Suprapubic skin (tissue), 4 donors: ENCODE measurements at regions not wholly inside any gene's neighbourhood (a gene's known extent, or its start where the extent isn't known, plus 50 kb on each side); places are given as distances from the start of the nearest gene placed in this dataset.

ENCODE experiments used
- DNase-seq, 2 donors: peaks; one replicate each; pipeline ENCODE4 v3.0.0-alpha.2; 2019; ENCODE audit warnings: low spot score in 2 of 2
- H3K27ac ChIP-seq: fragments of 200-600 bp; sonication (generic); one replicate; pipeline ENCODE4 v1.5.1; 2019
- H3K27me3 ChIP-seq: fragments of 200-600 bp; sonication (generic); one replicate; pipeline ENCODE4 v1.5.1; 2019
- H3K36me3 ChIP-seq: fragments of 200-600 bp; sonication (generic); one replicate; pipeline ENCODE4 v1.5.1; 2019
- H3K4me1 ChIP-seq: fragments of 200-600 bp; sonication (generic); one replicate; pipeline ENCODE4 v1.5.1; 2019
- H3K4me3 ChIP-seq: fragments of 200-600 bp; sonication (generic); one replicate; pipeline ENCODE4 v1.5.1; 2019; ENCODE audit warnings: mild to moderate bottlenecking
- H3K9me3 ChIP-seq: fragments of 200-600 bp; sonication (generic); one replicate; pipeline ENCODE4 v1.5.1; 2019
- EP300 ChIP-seq: sonication (generic); formaldehyde crosslinking; IDR thresholded peaks from one replicate; pipeline ENCODE4 v1.6.1; 2017; ENCODE audit warnings: antibody characterized with exemption
- POLR2A ChIP-seq, 2 donors: fragments of 450-650 bp; IDR thresholded peaks; one replicate each; pipeline ENCODE4 v1.6.1; 2017; ENCODE audit warnings: antibody characterized with exemption in 2 of 2, mild to moderate bottlenecking in 2 of 2, moderate library complexity in 2 of 2
- POLR2AphosphoS5 ChIP-seq, 3 donors: sonication (generic); formaldehyde crosslinking; IDR thresholded peaks; one replicate each; pipeline ENCODE4 v1.6.1; 2017; ENCODE audit warnings: antibody characterized with exemption in 3 of 3
- WGBS: methylation state at CpG from one replicate; pipeline ENCODE4 v1.1.5; 2018; 5-methylcytosine and 5-hydroxymethylcytosine counted together
- TF ChIP-seq, protein P1 (sequence below), 2 donors: fragments of 200-600 bp in 1 of 2; fragments of 450-650 bp in 1 of 2; sonication (generic) in 1 of 2; IDR thresholded peaks; one replicate each; pipeline ENCODE4 v1.5.1; 2016 to 2019; ENCODE audit warnings: antibody characterized with exemption in 2 of 2, mild to moderate bottlenecking in 1 of 2, moderate library complexity in 1 of 2

DNA sequence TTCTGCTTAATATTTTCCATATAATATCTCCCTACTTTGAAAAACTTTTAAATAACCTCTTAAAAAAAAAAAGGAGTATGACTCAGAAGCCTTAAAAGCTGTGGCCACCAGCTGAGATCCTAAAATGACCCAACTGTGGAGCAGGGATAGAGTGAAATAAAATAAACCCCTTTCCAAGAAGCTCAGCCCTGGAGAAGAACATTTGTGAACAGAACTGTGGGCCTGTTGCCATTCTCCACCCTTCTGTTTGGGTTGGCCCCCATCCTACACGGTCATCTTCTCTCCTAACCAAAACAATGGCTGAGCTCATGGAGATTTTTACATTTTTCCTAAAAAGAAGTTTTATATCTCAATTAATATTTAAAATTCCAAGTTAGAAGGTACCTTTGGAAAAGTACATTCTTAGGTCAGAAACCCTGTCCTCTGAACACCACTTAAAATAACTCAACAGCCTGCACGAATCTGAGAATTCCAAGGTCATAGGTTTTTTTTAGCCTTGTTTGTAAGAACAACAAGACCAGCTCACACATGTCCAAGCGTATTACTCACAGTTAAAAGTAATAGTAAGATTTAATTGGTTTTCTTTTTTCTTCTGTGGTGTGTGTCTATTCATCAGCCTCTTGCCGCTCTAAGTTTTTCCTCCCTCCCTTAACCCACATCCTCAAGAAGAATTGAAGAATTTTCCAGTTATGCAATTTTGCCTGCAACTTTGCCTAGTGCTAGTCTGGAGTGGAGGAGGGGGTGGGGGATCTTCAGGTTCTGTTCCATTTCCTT, 107.7 kb upstream of the ERRFI1 start:
- Histone ChIP-seq H3K27ac (peak overlapping the region; percentile 82), H3K4me3 (no peak overlapping the region), H3K4me1 (peaks cover 35% of the 10 kb centered on the region), H3K36me3 (no peaks in the 10 kb centered on the region), H3K27me3 (no peaks in the 10 kb centered on the region), H3K9me3 (no peaks in the 10 kb centered on the region)
- TF ChIP-seq EP300 (no peak), POLR2AphosphoS5 (IDR thresholded peaks at IDR 0.05) (no peak), POLR2A (IDR thresholded peaks at IDR 0.05) (no peak)
- TF ChIP-seq, protein P1, sequence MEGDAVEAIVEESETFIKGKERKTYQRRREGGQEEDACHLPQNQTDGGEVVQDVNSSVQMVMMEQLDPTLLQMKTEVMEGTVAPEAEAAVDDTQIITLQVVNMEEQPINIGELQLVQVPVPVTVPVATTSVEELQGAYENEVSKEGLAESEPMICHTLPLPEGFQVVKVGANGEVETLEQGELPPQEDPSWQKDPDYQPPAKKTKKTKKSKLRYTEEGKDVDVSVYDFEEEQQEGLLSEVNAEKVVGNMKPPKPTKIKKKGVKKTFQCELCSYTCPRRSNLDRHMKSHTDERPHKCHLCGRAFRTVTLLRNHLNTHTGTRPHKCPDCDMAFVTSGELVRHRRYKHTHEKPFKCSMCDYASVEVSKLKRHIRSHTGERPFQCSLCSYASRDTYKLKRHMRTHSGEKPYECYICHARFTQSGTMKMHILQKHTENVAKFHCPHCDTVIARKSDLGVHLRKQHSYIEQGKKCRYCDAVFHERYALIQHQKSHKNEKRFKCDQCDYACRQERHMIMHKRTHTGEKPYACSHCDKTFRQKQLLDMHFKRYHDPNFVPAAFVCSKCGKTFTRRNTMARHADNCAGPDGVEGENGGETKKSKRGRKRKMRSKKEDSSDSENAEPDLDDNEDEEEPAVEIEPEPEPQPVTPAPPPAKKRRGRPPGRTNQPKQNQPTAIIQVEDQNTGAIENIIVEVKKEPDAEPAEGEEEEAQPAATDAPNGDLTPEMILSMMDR (IDR thresholded peaks at IDR 0.05) = no peak
- 22% methylated on average over 4 of the region's 4 CpGs for WGBS
- DNase-seq = peak; percentile 83 to 86

DNA sequence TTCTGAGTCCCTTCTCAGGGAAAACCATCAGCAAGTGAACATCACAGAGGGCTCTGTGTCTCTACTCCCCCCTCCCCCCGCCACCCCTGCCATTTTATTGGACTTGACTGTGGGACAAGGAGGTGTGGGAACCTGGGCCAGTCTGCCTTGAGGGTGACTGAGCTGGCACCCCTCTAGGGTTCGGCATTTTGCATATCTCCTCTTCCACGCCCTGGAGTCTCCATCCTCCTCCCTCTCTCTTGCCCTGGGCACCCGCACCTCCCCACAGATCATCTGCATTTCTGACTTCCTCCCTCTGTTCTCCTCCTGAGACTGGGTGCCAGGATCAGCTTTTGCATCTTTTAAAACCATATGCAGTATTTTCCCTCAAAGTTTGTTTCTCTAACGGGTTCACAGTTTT, 107.1 kb upstream of the ERRFI1 start:
- Histone ChIP-seq H3K27ac (peak overlapping the region; percentile 82), H3K4me3 (no peak overlapping the region), H3K9me3 (no peaks in the 10 kb centered on the region), H3K4me1 (peaks cover 35% of the 10 kb centered on the region), H3K27me3 (no peaks in the 10 kb centered on the region), H3K36me3 (no peaks in the 10 kb centered on the region)
- no peak for TF ChIP-seq POLR2AphosphoS5 (IDR thresholded peaks at IDR 0.05)
- TF ChIP-seq POLR2A (IDR thresholded peaks at IDR 0.05) = no peak
- no peak for TF ChIP-seq EP300
- TF ChIP-seq, protein P1 (IDR thresholded peaks at IDR 0.05) = no peak
- WGBS = 23% methylated on average over 5 of the region's 5 CpGs
- DNase-seq = no peak

DNA sequence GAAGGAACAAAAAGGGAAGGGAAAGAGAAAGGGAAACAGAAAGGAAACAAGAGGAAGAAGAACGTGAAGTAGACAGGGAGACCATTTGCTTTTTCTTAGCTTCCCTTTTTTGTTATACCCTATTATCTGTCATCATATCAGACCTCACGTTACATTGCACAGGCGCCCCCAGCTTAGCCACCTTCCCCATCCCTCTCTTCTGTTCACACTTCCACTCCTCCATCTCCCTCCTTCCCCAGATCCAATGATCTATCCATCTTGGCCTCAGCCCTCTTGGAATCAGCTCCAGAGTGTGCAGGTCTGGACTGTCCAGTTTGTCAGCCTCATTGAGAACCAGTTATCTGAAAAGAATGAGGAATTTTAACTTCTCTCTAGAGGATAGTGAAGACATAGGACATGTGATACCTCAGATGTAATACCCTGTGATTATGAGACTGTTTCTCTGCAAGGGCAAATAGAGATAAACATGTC, 101.1 kb upstream of the ERRFI1 start:
- 72% methylated on average over 3 of the region's 3 CpGs for WGBS
- H3K36me3 ChIP-seq = no peaks in the 10 kb centered on the region
- no peak for DNase-seq

DNA sequence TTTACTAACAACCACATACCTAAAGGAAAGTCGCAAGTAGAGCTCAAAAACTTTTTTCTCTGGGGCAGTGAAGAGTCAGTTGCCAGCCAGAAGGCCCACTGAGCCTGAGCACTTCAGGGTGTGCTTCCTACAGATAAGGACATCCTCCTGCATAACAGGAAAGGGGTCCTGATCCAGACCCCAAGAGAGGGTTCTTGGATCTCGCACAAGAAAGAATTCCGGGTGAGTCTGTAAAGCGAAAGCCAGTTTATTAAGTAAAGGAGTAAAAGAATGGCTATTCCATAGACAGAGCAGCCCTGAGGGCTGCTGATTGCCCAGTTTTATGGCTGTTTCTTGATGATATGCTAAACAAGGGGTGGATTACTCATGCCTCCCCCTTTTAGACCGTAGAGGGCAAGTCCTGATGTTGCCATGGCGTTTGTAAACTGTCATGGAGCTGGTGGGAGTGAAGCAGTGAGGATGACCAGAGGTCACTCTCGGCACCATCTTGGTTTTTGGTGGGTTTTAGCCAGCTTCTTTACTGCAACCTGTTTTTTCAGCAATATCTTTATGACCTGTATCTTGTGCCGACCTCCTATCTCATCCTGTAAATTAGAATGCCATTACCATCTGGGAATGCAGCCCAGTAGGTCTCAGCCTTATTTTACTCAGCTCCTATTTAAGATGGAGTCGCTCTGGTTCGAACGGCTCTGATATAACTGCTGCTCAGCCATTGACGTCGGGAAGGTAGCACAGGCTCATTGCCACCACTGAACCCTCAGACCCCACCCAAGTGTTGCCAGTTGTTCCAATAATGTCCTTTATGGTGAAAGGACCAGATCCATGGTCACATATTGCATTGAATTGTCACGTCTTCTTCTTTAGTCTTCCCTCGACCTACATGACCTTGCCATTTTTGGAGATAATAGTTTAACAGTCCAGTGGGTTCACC, 96.6 kb upstream of the ERRFI1 start:
- H3K27ac ChIP-seq = peak overlapping the region; percentile 84
- 91% methylated on average over 15 of the region's 15 CpGs for WGBS
- H3K27me3 ChIP-seq = no peaks in the 10 kb centered on the region
- no peaks in the 10 kb centered on the region for H3K36me3 ChIP-seq
- no peak for TF ChIP-seq POLR2A (IDR thresholded peaks at IDR 0.05)
- no peak for TF ChIP-seq EP300
- TF ChIP-seq, protein P1 (IDR thresholded peaks at IDR 0.05) = no peak
- no peak for TF ChIP-seq POLR2AphosphoS5 (IDR thresholded peaks at IDR 0.05)
- DNase-seq = no peak
- H3K4me3 ChIP-seq = no peak overlapping the region
- H3K9me3 ChIP-seq = no peaks in the 10 kb centered on the region
- peaks cover 25% of the 10 kb centered on the region for H3K4me1 ChIP-seq

More for the DNA sequence above, 101.1 kb upstream of the ERRFI1 start:
- Histone ChIP-seq H3K4me1 (no peaks in the 10 kb centered on the region), H3K4me3 (no peak overlapping the region), H3K9me3 (no peaks in the 10 kb centered on the region), H3K27ac (no peak overlapping the region), H3K27me3 (no peaks in the 10 kb centered on the region)
- TF ChIP-seq, protein P1 (IDR thresholded peaks at IDR 0.05) = no peak
- TF ChIP-seq POLR2AphosphoS5 (IDR thresholded peaks at IDR 0.05) (no peak), EP300 (no peak), POLR2A (IDR thresholded peaks at IDR 0.05) (no peak)

DNA sequence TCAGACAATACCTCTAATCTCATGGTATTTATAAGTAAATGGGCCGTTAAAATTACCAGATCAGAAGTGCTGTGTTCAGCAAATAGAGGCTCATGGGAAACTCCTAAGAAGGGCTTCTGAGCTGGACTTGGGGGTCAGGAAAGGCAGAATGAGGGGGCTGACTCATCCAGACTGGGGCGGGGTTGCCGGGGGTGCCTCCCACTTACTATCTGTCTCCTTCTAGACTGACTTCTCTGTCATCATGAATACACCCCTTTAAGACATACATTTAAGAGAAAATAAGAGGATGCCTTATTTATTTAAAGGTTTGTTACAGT, 96.0 kb upstream of the ERRFI1 start:
- H3K27me3 ChIP-seq = no peaks in the 10 kb centered on the region
- H3K4me1 ChIP-seq = peaks cover 25% of the 10 kb centered on the region
- 91% methylated on average over 3 of the region's 3 CpGs for WGBS
- TF ChIP-seq POLR2AphosphoS5 (IDR thresholded peaks at IDR 0.05) (no peak), POLR2A (IDR thresholded peaks at IDR 0.05) (no peak), EP300 (no peak)
- TF ChIP-seq, protein P1 (IDR thresholded peaks at IDR 0.05) = no peak
- DNase-seq = no peak
- no peaks in the 10 kb centered on the region for H3K36me3 ChIP-seq
- peak overlapping the region; percentile 84 for H3K27ac ChIP-seq
- no peaks in the 10 kb centered on the region for H3K9me3 ChIP-seq
- H3K4me3 ChIP-seq = no peak overlapping the region
